Right lobe of liver (tissue), 4 donors: ENCODE measurements at regions not wholly inside any gene's neighbourhood (a gene's known extent, or its start where the extent isn't known, plus 50 kb on each side); places are given as distances from the start of the nearest gene placed in this dataset.

Experiments used
- CTCF ChIP-seq, 4 donors: fragments of 200-600 bp in 3 of 4; fragments of 450-650 bp in 1 of 4; IDR thresholded peaks; one replicate each; pipeline versions ENCODE4 v1.5.1 to v1.8.0; 2016 to 2022; ENCODE audit warnings: antibody characterized with exemption in 4 of 4, mild to moderate bottlenecking in 2 of 4
- POLR2A ChIP-seq: fragments of 450-650 bp; IDR thresholded peaks from one replicate; pipeline ENCODE4 v1.6.1; 2017; ENCODE audit warnings: antibody characterized with exemption, mild to moderate bottlenecking
- donor health status: DM: no; HTN: no; CAD: no.
- donor health status: DM: no; HTN: no; CAD: no.
- donor health status: DM: no; HTN: yes; CAD: no.

GRCh38 chr5:2196416-2196815 lies 313.7 kb upstream of the IRX4 start:
- TF ChIP-seq CTCF (IDR thresholded peaks at IDR 0.05), result no peak
- no peak for TF ChIP-seq POLR2A
